Liver (tissue), 8 donors: ENCODE measurements at regions not wholly inside any gene's neighbourhood (a gene's known extent, or its start where the extent isn't known, plus 50 kb on each side); places are given as distances from the start of the nearest gene placed in this dataset.
A peak's percentile ranks its signal among the peaks of the same experiment; 100 is the strongest.

Experiments used
- DNase-seq: peaks from one replicate; pipeline ENCODE4 v3.0.0-alpha.2; 2017; ENCODE audit warnings: low spot score
- H3K27ac ChIP-seq, 2 donors: one replicate each; pipeline ENCODE4 v1.7.0; 2013; ENCODE audit warnings: inconsistent platforms in 2 of 2, low read length in 2 of 2, control low read depth in 1 of 2, low read depth in 1 of 2, mild to moderate bottlenecking in 1 of 2
- H3K27me3 ChIP-seq, 4 donors: one replicate each; pipeline versions ENCODE4 v1.6.1 to v1.7.0; 2013; ENCODE audit warnings: low read length in 3 of 4, inconsistent platforms in 1 of 4, mild to moderate bottlenecking in 1 of 4, moderate library complexity in 1 of 4; ENCODE audit not compliant: control insufficient read depth in 4 of 4, insufficient read depth in 4 of 4
- H3K36me3 ChIP-seq, 4 donors: one replicate each; pipeline versions ENCODE4 v1.6.1 to v1.7.0; 2013; ENCODE audit warnings: low read length in 3 of 4, mild to moderate bottlenecking in 3 of 4, low read depth in 1 of 4, moderate library complexity in 1 of 4; ENCODE audit not compliant: control insufficient read depth in 4 of 4, insufficient read depth in 3 of 4
- H3K4me1 ChIP-seq, 4 donors: one replicate each; pipeline versions ENCODE4 v1.6.1 to v1.7.0; 2013; ENCODE audit warnings: low read length in 3 of 4, mild to moderate bottlenecking in 3 of 4, moderate library complexity in 1 of 4; ENCODE audit not compliant: control insufficient read depth in 4 of 4, insufficient read depth in 4 of 4
- H3K4me3 ChIP-seq, 3 donors: one replicate each; pipeline versions ENCODE4 v1.6.1 to v1.7.0; 2013; ENCODE audit warnings: low read length in 3 of 3, control low read depth in 1 of 3, low read depth in 1 of 3, mild to moderate bottlenecking in 1 of 3
- H3K9ac ChIP-seq, 2 donors: one replicate each; pipeline ENCODE4 v1.7.0; 2013; ENCODE audit warnings: low read length in 2 of 2, mild to moderate bottlenecking in 2 of 2, moderate library complexity in 2 of 2, control low read depth in 1 of 2, low read depth in 1 of 2
- H3K9me3 ChIP-seq, 4 donors: one replicate each; pipeline versions ENCODE4 v1.6.1 to v1.7.0; 2013; ENCODE audit warnings: low read length in 3 of 4; ENCODE audit not compliant: control insufficient read depth in 4 of 4
- CTCF ChIP-seq: fragments of 150-350 bp; IDR thresholded peaks from 2 replicates; pipeline ENCODE4 v1.5.1; 2017; ENCODE audit warnings: improper control_type of control experiment, low read depth, low read length; ENCODE audit not compliant: missing input control
- EGR1 ChIP-seq, 2 donors: IDR thresholded peaks; 2 replicates each; pipeline ENCODE4 v1.6.1; 2016 to 2018; ENCODE audit warnings: antibody characterized with exemption in 2 of 2, low read depth in 2 of 2
- FOXA1 ChIP-seq: IDR thresholded peaks from 2 replicates; pipeline ENCODE4 v1.6.1; 2016; ENCODE audit warnings: antibody characterized with exemption
- FOXA2 ChIP-seq: IDR thresholded peaks from 2 replicates; pipeline ENCODE4 v1.6.1; 2016; ENCODE audit warnings: antibody characterized with exemption
- GABPA ChIP-seq, 2 donors: IDR thresholded peaks in 1 of 2; conservative IDR thresholded peaks in 1 of 2; 2 replicates each; pipeline ENCODE4 v1.6.1; 2016; ENCODE audit warnings: antibody characterized with exemption in 2 of 2, mild to moderate bottlenecking in 1 of 2, moderate library complexity in 1 of 2
- HNF4A ChIP-seq, 2 donors: conservative IDR thresholded peaks; 2 replicates each; pipeline ENCODE4 v1.6.1; 2016; ENCODE audit warnings: antibody characterized with exemption in 2 of 2, mild to moderate bottlenecking in 2 of 2
- HNF4G ChIP-seq: IDR thresholded peaks from 2 replicates; pipeline ENCODE4 v1.6.1; 2016; ENCODE audit warnings: antibody characterized with exemption
- JUND ChIP-seq, 2 donors: IDR thresholded peaks; 2 replicates each; pipeline ENCODE4 v1.6.1; 2016; ENCODE audit warnings: antibody characterized with exemption in 2 of 2
- NR2F2 ChIP-seq: IDR thresholded peaks from 2 replicates; pipeline ENCODE4 v1.6.1; 2016; ENCODE audit warnings: antibody characterized with exemption
- RAD21 ChIP-seq, 2 donors: IDR thresholded peaks; 2 replicates each; pipeline ENCODE4 v1.6.1; 2016; ENCODE audit warnings: antibody characterized with exemption in 2 of 2, mild to moderate bottlenecking in 2 of 2
- RXRA ChIP-seq, 2 donors: IDR thresholded peaks; 2 replicates each; pipeline ENCODE4 v1.6.1; 2017 to 2018; ENCODE audit warnings: antibody characterized with exemption in 2 of 2, mild to moderate bottlenecking in 1 of 2
- SP1 ChIP-seq: IDR thresholded peaks from 2 replicates; pipeline ENCODE4 v1.6.1; 2018; ENCODE audit warnings: antibody characterized with exemption, mild to moderate bottlenecking
- TAF1 ChIP-seq: conservative IDR thresholded peaks from 2 replicates; pipeline ENCODE4 v1.6.1; 2016; ENCODE audit warnings: antibody characterized with exemption, mild to moderate bottlenecking
- YY1 ChIP-seq: IDR thresholded peaks from 2 replicates; pipeline ENCODE4 v1.6.1; 2016; ENCODE audit warnings: antibody characterized with exemption, mild to moderate bottlenecking
- ZBTB33 ChIP-seq: IDR thresholded peaks from 2 replicates; pipeline ENCODE4 v1.6.1; 2016; ENCODE audit warnings: antibody characterized with exemption
- WGBS: extraction: QIAGEN DNeasy Blood & Tissue Kit; methylation state at CpG from one replicate; pipeline ENCODE4 v1.1.7; 2013; 5-methylcytosine and 5-hydroxymethylcytosine counted together
- TF ChIP-seq, protein P1 (sequence below): IDR thresholded peaks from 2 replicates; pipeline ENCODE4 v1.6.1; 2016; ENCODE audit warnings: antibody characterized with exemption, mild to moderate bottlenecking
- TF ChIP-seq, protein P2 (sequence below): IDR thresholded peaks from 2 replicates; pipeline ENCODE4 v1.6.1; 2016; ENCODE audit warnings: antibody characterized with exemption
- donor health status: healthy.
- donor health status: healthy.
- donor health status: healthy.
- donor health status: healthy.
- donor health status: healthy.

- no peak for TF ChIP-seq HNF4A (conservative IDR thresholded peaks at IDR 0.05)
- no peak for TF ChIP-seq FOXA1
- TF ChIP-seq GABPA (IDR thresholded peaks at IDR 0.05 in 1 of 2, conservative IDR thresholded peaks at IDR 0.05 in 1 of 2) = no peak
- no peak for TF ChIP-seq JUND (IDR thresholded peaks at IDR 0.05)
- no peak for TF ChIP-seq RXRA (IDR thresholded peaks at IDR 0.05)
- no peak for TF ChIP-seq HNF4G
- TF ChIP-seq FOXA2 = no peak
- TF ChIP-seq, protein P1, sequence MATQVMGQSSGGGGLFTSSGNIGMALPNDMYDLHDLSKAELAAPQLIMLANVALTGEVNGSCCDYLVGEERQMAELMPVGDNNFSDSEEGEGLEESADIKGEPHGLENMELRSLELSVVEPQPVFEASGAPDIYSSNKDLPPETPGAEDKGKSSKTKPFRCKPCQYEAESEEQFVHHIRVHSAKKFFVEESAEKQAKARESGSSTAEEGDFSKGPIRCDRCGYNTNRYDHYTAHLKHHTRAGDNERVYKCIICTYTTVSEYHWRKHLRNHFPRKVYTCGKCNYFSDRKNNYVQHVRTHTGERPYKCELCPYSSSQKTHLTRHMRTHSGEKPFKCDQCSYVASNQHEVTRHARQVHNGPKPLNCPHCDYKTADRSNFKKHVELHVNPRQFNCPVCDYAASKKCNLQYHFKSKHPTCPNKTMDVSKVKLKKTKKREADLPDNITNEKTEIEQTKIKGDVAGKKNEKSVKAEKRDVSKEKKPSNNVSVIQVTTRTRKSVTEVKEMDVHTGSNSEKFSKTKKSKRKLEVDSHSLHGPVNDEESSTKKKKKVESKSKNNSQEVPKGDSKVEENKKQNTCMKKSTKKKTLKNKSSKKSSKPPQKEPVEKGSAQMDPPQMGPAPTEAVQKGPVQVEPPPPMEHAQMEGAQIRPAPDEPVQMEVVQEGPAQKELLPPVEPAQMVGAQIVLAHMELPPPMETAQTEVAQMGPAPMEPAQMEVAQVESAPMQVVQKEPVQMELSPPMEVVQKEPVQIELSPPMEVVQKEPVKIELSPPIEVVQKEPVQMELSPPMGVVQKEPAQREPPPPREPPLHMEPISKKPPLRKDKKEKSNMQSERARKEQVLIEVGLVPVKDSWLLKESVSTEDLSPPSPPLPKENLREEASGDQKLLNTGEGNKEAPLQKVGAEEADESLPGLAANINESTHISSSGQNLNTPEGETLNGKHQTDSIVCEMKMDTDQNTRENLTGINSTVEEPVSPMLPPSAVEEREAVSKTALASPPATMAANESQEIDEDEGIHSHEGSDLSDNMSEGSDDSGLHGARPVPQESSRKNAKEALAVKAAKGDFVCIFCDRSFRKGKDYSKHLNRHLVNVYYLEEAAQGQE = no peak
- TF ChIP-seq SP1 = no peak
- no peak for TF ChIP-seq NR2F2
- TF ChIP-seq, protein P2, sequence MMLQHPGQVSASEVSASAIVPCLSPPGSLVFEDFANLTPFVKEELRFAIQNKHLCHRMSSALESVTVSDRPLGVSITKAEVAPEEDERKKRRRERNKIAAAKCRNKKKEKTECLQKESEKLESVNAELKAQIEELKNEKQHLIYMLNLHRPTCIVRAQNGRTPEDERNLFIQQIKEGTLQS = no peak
- TF ChIP-seq YY1 = no peak
- TF ChIP-seq TAF1 = no peak
- TF ChIP-seq EGR1 (IDR thresholded peaks at IDR 0.05; ENCODE audit: low read depth in 2 of 2) = no peak
- TF ChIP-seq CTCF = no peak
- no peak for TF ChIP-seq ZBTB33
- no peak for TF ChIP-seq RAD21 (IDR thresholded peaks at IDR 0.05)
- Histone ChIP-seq H3K4me3 (no peak overlapping the region), H3K9ac (no peak overlapping the region), H3K27ac (peak overlapping the region; percentile 45 to 57), H3K4me1 (peaks cover 9 to 28% (median 19%) of the 10 kb centered on the region in 4 donors), H3K27me3 (no peaks in the 10 kb centered on the region), H3K9me3 (peaks cover 0 to 4% (median 2%) of the 10 kb centered on the region in 4 donors), H3K36me3 (no peaks in the 10 kb centered on the region)
- DNase-seq = no peak
- 84% methylated on average over 61 of the region's 61 CpGs for WGBS
Measured at GRCh38 chr6:170176898-170177771, 113.7 kb downstream of the DLL1 start.
